C1 segment of cervical spinal cord (tissue), 14 donors: ENCODE measurements at regions not wholly inside any gene's neighbourhood (a gene's known extent, or its start where the extent isn't known, plus 50 kb on each side); places are given as distances from the start of the nearest gene placed in this dataset.
"Not testable (repeated sequence)": the region's sequence is repeated elsewhere in the genome, so short reads cannot be mapped to it uniquely, and the experiment has no call there.

Experiments used
- DNase-seq, 14 donors: peaks; one replicate each; lab custom pipeline; 2025; lab: John Stamatoyannopoulos, UW

- not testable (repeated sequence) for DNase-seq
These were observed 51.6 kb upstream of the MAP4K4 start for GRCh38 chr2:101645886-101646285.

GRCh38 chr2:101644842-101645383 is 52.6 kb upstream of the MAP4K4 start:
- no peak for DNase-seq

GRCh38 chr2:101643004-101643524 is 54.4 kb upstream of the MAP4K4 start:
- no peak for DNase-seq

- peak in 1 of 14 donors; percentile 43 for DNase-seq
These were observed 58.5 kb upstream of the MAP4K4 start for GRCh38 chr2:101638817-101639605.

- DNase-seq, result peak in 1 of 14 donors; percentile 43
These were observed 59.3 kb upstream of the MAP4K4 start for GRCh38 chr2:101638181-101638711.

- DNase-seq, result no peak
These were observed 67.1 kb upstream of the MAP4K4 start for GRCh38 chr2:101630224-101630949.

- no peak for DNase-seq
These were observed 69.5 kb upstream of the MAP4K4 start for GRCh38 chr2:101628030-101628392.

GRCh38 chr2:101627285-101628029 is 70.0 kb upstream of the MAP4K4 start:
- no peak for DNase-seq

GRCh38 chr2:101625814-101626213 is 71.7 kb upstream of the MAP4K4 start:
- not testable (repeated sequence) for DNase-seq

GRCh38 chr2:101625387-101625786 is 72.1 kb upstream of the MAP4K4 start:
- no peak for DNase-seq

GRCh38 chr2:101624706-101625332 is 72.7 kb upstream of the MAP4K4 start:
- no peak for DNase-seq

GRCh38 chr2:101623031-101623521 is 74.4 kb upstream of the MAP4K4 start:
- DNase-seq, result no peak

- no peak for DNase-seq
These were observed 75.1 kb upstream of the MAP4K4 start for GRCh38 chr2:101622210-101623030.

GRCh38 chr2:101619191-101619591 is 78.3 kb upstream of the MAP4K4 start:
- DNase-seq, result no peak

GRCh38 chr2:101617796-101618195 is 79.7 kb upstream of the MAP4K4 start:
- no peak for DNase-seq

GRCh38 chr2:101617188-101617587 is 80.3 kb upstream of the MAP4K4 start:
- DNase-seq, result no peak

GRCh38 chr2:101614127-101614759 is 83.3 kb upstream of the MAP4K4 start:
- DNase-seq, result no peak

- DNase-seq, result peak in 1 of 14 donors; percentile 87
These were observed 84.3 kb upstream of the MAP4K4 start for GRCh38 chr2:101613056-101613704.

- no peak for DNase-seq
These were observed 85.5 kb upstream of the MAP4K4 start for GRCh38 chr2:101612019-101612418.
